Endothelial cell of umbilical vein (primary cell): ENCODE measurements at regions not wholly inside any gene's neighbourhood (a gene's known extent, or its start where the extent isn't known, plus 50 kb on each side); places are given as distances from the start of the nearest gene placed in this dataset.

Experiments
- BruUV-seq: library from RNA; stranded (reverse); fragments of 400-500 nt; replicated peaks from 2 replicates; lab custom pipeline; 2021; lab: Mats Ljungman, UMichigan
- CTCF ChIA-PET: fragments of 300-600, 350-600 bp; sonication (Branson Sonifier 250); formaldehyde crosslinking; loops from one replicate; lab custom pipeline; 2021; ENCODE audit warnings: antibody characterized with exemption, inconsistent platforms; lab: Charles Lee
- POLR2A ChIA-PET: fragments of 300-600, 350-600 bp; sonication (Branson Sonifier 250); formaldehyde crosslinking; loops from one replicate; lab custom pipeline; 2021; ENCODE audit warnings: antibody characterized with exemption, inconsistent platforms; lab: Charles Lee
- DNase-seq: peaks from one replicate; pipeline ENCODE4 v3.0.0-alpha.2; 2011; ENCODE audit warnings: low read depth, low spot score
- FAIRE-seq: peaks from 2 replicates; lab custom pipeline; 2011; peaks lifted over from hg19 to GRCh38; lab: Jason Lieb, UNC
- H2AFZ ChIP-seq: 2 replicates; pipeline ENCODE4 v1.6.0; 2012; ENCODE audit warnings: low read depth, low read length, control low read depth, inconsistent platforms
- H3K27ac ChIP-seq: 2 replicates; pipeline ENCODE4 v1.5.1; 2011; ENCODE audit warnings: low read depth, mild to moderate bottlenecking, control low read depth, low read length, moderate library complexity; ENCODE audit not compliant: insufficient read depth
- H3K27me3 ChIP-seq, 2 experiments: 2 replicates each; pipeline versions ENCODE4 v1.6.0 to v1.6.1; 2011; ENCODE audit warnings: low read length in 2 of 2, mixed read lengths in 1 of 2; ENCODE audit not compliant: control insufficient read depth in 2 of 2, insufficient read depth in 2 of 2
- H3K36me3 ChIP-seq, 2 experiments: 2 replicates in 1 of 2; 3 replicates in 1 of 2; pipeline ENCODE4 v1.5.1; 2011; ENCODE audit warnings: low read length in 2 of 2, mild to moderate bottlenecking in 1 of 2, moderate library complexity in 1 of 2; ENCODE audit not compliant: control insufficient read depth in 2 of 2, insufficient read depth in 2 of 2; ENCODE audit errors: extremely low read depth in 1 of 2
- H3K4me1 ChIP-seq: 3 replicates; pipeline ENCODE4 v1.5.1; 2011; ENCODE audit warnings: mild to moderate bottlenecking, low read length; ENCODE audit not compliant: control insufficient read depth, insufficient read depth; ENCODE audit errors: extremely low read depth
- H3K4me2 ChIP-seq: 2 replicates; pipeline ENCODE4 v1.6.1; 2011; ENCODE audit warnings: low read length, control low read depth, mixed read lengths; ENCODE audit not compliant: insufficient read depth
- H3K4me3 ChIP-seq, 3 experiments: fragments of 200-600 bp in 1 of 3; sonication (generic), shearing (Covaris generic) in 1 of 3; replicated peaks in 1 of 3; 2 replicates each; pipeline ENCODE4 v1.5.1; 2011 to 2016; ENCODE audit warnings: control low read depth in 3 of 3, low read length in 3 of 3, mild to moderate bottlenecking in 2 of 3, inconsistent platforms in 1 of 3, low read depth in 1 of 3, moderate library complexity in 1 of 3; ENCODE audit not compliant: insufficient read depth in 1 of 3
- H3K79me2 ChIP-seq: 2 replicates; pipeline ENCODE4 v1.6.0; 2012; ENCODE audit warnings: low read length, inconsistent platforms; ENCODE audit not compliant: control insufficient read depth, insufficient read depth
- H3K9ac ChIP-seq: replicated peaks from 2 replicates; pipeline ENCODE3; 2011; ENCODE audit warnings: low read length, control low read depth; ENCODE audit not compliant: insufficient read depth; ENCODE audit errors: extremely low read depth
- H3K9me1 ChIP-seq: replicated peaks from 3 replicates; pipeline ENCODE4 v1.6.0; 2011; ENCODE audit warnings: mild to moderate bottlenecking, low read length; ENCODE audit not compliant: control insufficient read depth, insufficient read depth; ENCODE audit errors: extremely low read depth
- H3K9me3 ChIP-seq: replicated peaks from 2 replicates; pipeline ENCODE4 v1.5.1; 2012; ENCODE audit warnings: low read length, inconsistent platforms; ENCODE audit not compliant: control insufficient read depth, insufficient read depth
- H4K20me1 ChIP-seq: replicated peaks from 2 replicates; pipeline ENCODE3; 2011; ENCODE audit warnings: mild to moderate bottlenecking, low read length; ENCODE audit not compliant: control insufficient read depth, insufficient read depth; ENCODE audit errors: extremely low read depth
- CTCF ChIP-seq, 2 donors: IDR thresholded peaks; 1 replicate in 1 of 2; 2 replicates in 1 of 2; pipeline ENCODE4 v1.5.1; 2011; ENCODE audit warnings: low read length in 2 of 2, mild to moderate bottlenecking in 2 of 2, moderate library complexity in 2 of 2, control low read depth in 1 of 2, inconsistent platforms in 1 of 2, low read depth in 1 of 2; ENCODE audit not compliant: insufficient read depth in 1 of 2; ENCODE audit errors: extremely low read depth in 1 of 2
- EZH2 ChIP-seq: IDR thresholded peaks from 2 replicates; pipeline ENCODE4 v1.6.1; 2012; ENCODE audit warnings: borderline replicate concordance, low read depth, mild to moderate bottlenecking, moderate library complexity, low read length, inconsistent platforms; ENCODE audit not compliant: severe bottlenecking
- FOS ChIP-seq: IDR thresholded peaks from 2 replicates; pipeline ENCODE4 v1.6.1; 2011; ENCODE audit warnings: mild to moderate bottlenecking, low read length, moderate library complexity, borderline replicate concordance; ENCODE audit not compliant: insufficient read depth
- GATA2 ChIP-seq: IDR thresholded peaks from 2 replicates; pipeline ENCODE4 v1.7.0; 2011; ENCODE audit warnings: low read depth, mild to moderate bottlenecking, moderate library complexity, mixed read lengths, low read length; ENCODE audit not compliant: insufficient read length, insufficient read depth
- JUN ChIP-seq: IDR thresholded peaks from 2 replicates; pipeline ENCODE4 v1.6.1; 2011; ENCODE audit warnings: borderline replicate concordance, low read depth; ENCODE audit not compliant: insufficient read length, insufficient read depth
- MAX ChIP-seq: IDR thresholded peaks from 2 replicates; pipeline ENCODE4 v1.6.1; 2011; ENCODE audit not compliant: insufficient read depth, insufficient read length
- MYC ChIP-seq: IDR thresholded peaks from one replicate; pipeline ENCODE4 v1.6.1; 2011; ENCODE audit warnings: mild to moderate bottlenecking, low read depth, low read length
- POLR2A ChIP-seq: IDR thresholded peaks from 2 replicates; pipeline ENCODE4 v1.6.1; 2012; ENCODE audit warnings: low read depth, mild to moderate bottlenecking, control low read depth, low read length
- POLR2AphosphoS5 ChIP-seq: IDR thresholded peaks from 2 replicates; pipeline ENCODE4 v1.6.1; 2012; ENCODE audit warnings: low read depth, mild to moderate bottlenecking, control low read depth, low read length, moderate library complexity; ENCODE audit not compliant: insufficient read depth
- dilution Hi-C: fragments of 300-500 bp; cut with MboI; formaldehyde crosslinking; loops from one replicate; pipeline ENCODE4 v1.15.0; 2019; ENCODE audit warnings: low sequenced_read_pairs; ENCODE audit not compliant: extremely low pct_ligation_motif_present
- intact Hi-C: fragments of 100-400 bp; cut with micrococcal nuclease; formaldehyde crosslinking; loops from one replicate; pipeline ENCODE4 v1.10.0; 2022

- Histone ChIP-seq H3K27ac (no peak overlapping the region), H3K79me2 (no peaks in the 10 kb centered on the region), H3K36me3 (no peaks in the 10 kb centered on the region), H3K27me3 (no peaks in the 10 kb centered on the region), H2AFZ (no peak overlapping the region), H3K9me1 (no peaks in the 10 kb centered on the region), H3K4me2 (no peak overlapping the region), H3K4me1 (no peaks in the 10 kb centered on the region), H3K4me3 (no peak overlapping the region), H3K9me3 (no peaks in the 10 kb centered on the region), H3K9ac (no peak overlapping the region), H4K20me1 (no peaks in the 10 kb centered on the region)
- intact Hi-C loops: no loop called here
- dilution Hi-C loops: no loop called here
- BruUV-seq: no TSS peak
- no peak for TF ChIP-seq FOS
- TF ChIP-seq CTCF (IDR thresholded peaks at IDR 0.05; ENCODE audit: extremely low read depth in 1 of 2, insufficient read depth in 1 of 2, low read depth in 1 of 2, low read length in 2 of 2): no peak
- no peak for TF ChIP-seq MAX
- no peak for TF ChIP-seq EZH2
- TF ChIP-seq POLR2A: no peak
- TF ChIP-seq POLR2AphosphoS5: no peak
- TF ChIP-seq GATA2: no peak
- TF ChIP-seq MYC: no peak
- TF ChIP-seq JUN: no peak
- FAIRE-seq: no peak
- CTCF ChIA-PET: no interaction called here
- POLR2A ChIA-PET: no interaction called here
- no peak for DNase-seq
Measured at GRCh38 chr13:109881347-109881725, 95.0 kb upstream of the IRS2 start.
